GM12878 (cell line): ENCODE measurements at regions not wholly inside any gene's neighbourhood (a gene's known extent, or its start where the extent isn't known, plus 50 kb on each side); places are given as distances from the start of the nearest gene placed in this dataset.

ENCODE experiments used
- ATAC-seq: fragments of 200-7000 bp; cut with Tn5 transposase; 3 replicates; pipeline ENCODE4 v1.9.1; 2020; ENCODE audit warnings: mild to moderate bottlenecking, moderate library complexity
- BruUV-seq: library from RNA; stranded (reverse); fragments of 400-500 nt; replicated peaks from 2 replicates; lab custom pipeline; 2021; lab: Mats Ljungman, UMichigan
- CTCF ChIA-PET: fragments of 300-600 bp; sonication (Branson Sonifier 250); formaldehyde crosslinking; extraction: SDS; loops from one replicate; lab custom pipeline; 2021; ENCODE audit warnings: inconsistent platforms; lab: Yijun Ruan, JAX
- POLR2A ChIA-PET: fragments of 350-600 bp; formaldehyde crosslinking; extraction: SDS; loops from one replicate; lab custom pipeline; 2021; ENCODE audit warnings: inconsistent platforms; lab: Charles Lee
- RAD21 ChIA-PET: fragments of 300-600 bp; sonication (Branson Sonifier 250); formaldehyde crosslinking; loops from one replicate; lab custom pipeline; 2023; ENCODE audit warnings: antibody characterized with exemption; ENCODE audit not compliant: unreplicated experiment; lab: Charles Lee
- SMC1A ChIA-PET: fragments of 300-600 bp; sonication (Branson Sonifier 250); formaldehyde crosslinking; loops from one replicate; lab custom pipeline; 2023; ENCODE audit not compliant: unreplicated experiment, uncharacterized antibody; lab: Charles Lee
- DNase-seq: peaks from one replicate; pipeline ENCODE4 v3.0.0-alpha.2; 2011; ENCODE audit warnings: low read depth, low spot score
- FAIRE-seq: peaks from 3 replicates; lab custom pipeline; 2011; peaks lifted over from hg19 to GRCh38; lab: Jason Lieb, UNC
- H2AFZ ChIP-seq: 2 replicates; pipeline ENCODE4 v1.6.0; 2011; ENCODE audit warnings: low read depth, low read length, control low read depth; ENCODE audit not compliant: control insufficient read depth
- H3K27ac ChIP-seq: 2 replicates; pipeline ENCODE4 v1.5.1; 2011; ENCODE audit warnings: control low read depth; ENCODE audit not compliant: control insufficient read depth, insufficient read depth
- H3K27me3 ChIP-seq, 2 experiments: replicated peaks in 1 of 2; 2 replicates each; pipeline versions ENCODE4 v1.6.0 to v1.6.1; 2011; ENCODE audit warnings: low read length in 1 of 2; ENCODE audit not compliant: control insufficient read depth in 2 of 2, insufficient read depth in 2 of 2
- H3K36me3 ChIP-seq, 2 experiments: 2 replicates each; pipeline ENCODE4 v1.5.1; 2011; ENCODE audit warnings: low read length in 1 of 2; ENCODE audit not compliant: control insufficient read depth in 2 of 2, insufficient read depth in 2 of 2
- H3K4me1 ChIP-seq: 2 replicates; pipeline ENCODE4 v1.6.1; 2011; ENCODE audit warnings: mild to moderate bottlenecking, low read length, moderate library complexity, mixed read lengths; ENCODE audit not compliant: control insufficient read depth, insufficient read depth
- H3K4me2 ChIP-seq: 2 replicates; pipeline ENCODE4 v1.6.0; 2011; ENCODE audit warnings: control low read depth; ENCODE audit not compliant: control insufficient read depth, insufficient read depth
- H3K4me3 ChIP-seq: fragments of 200-600 bp; sonication (generic); 2 replicates; pipeline ENCODE4 v1.5.1; 2016
- H3K79me2 ChIP-seq: 2 replicates; pipeline ENCODE4 v1.6.0; 2011; ENCODE audit warnings: low read length; ENCODE audit not compliant: control insufficient read depth, insufficient read depth
- H3K9ac ChIP-seq: 2 replicates; pipeline ENCODE4 v1.8.0; 2011; ENCODE audit warnings: low read length, control low read depth, mixed read lengths; ENCODE audit not compliant: control insufficient read depth, insufficient read depth
- H3K9me3 ChIP-seq: replicated peaks from 3 replicates; pipeline ENCODE4 v1.5.1; 2011; ENCODE audit warnings: mild to moderate bottlenecking, low read length; ENCODE audit not compliant: control insufficient read depth, insufficient read depth
- H4K20me1 ChIP-seq: 2 replicates; pipeline ENCODE4 v1.6.0; 2011; ENCODE audit not compliant: control insufficient read depth, insufficient read depth
- EZH2 ChIP-seq: IDR thresholded peaks from 2 replicates; pipeline ENCODE4 v1.6.1; 2012; ENCODE audit warnings: low read depth, mild to moderate bottlenecking, control low read depth, inconsistent platforms, low read length, borderline replicate concordance; ENCODE audit not compliant: control insufficient read depth
- IKZF2 ChIP-seq, 2 experiments: fragments of 450-650 bp; IDR thresholded peaks; 2 replicates each; pipeline ENCODE4 v1.6.1; 2017; ENCODE audit warnings: mild to moderate bottlenecking in 2 of 2, moderate library complexity in 2 of 2
- KLF5 ChIP-seq: fragments of 450-650 bp; IDR thresholded peaks from 2 replicates; pipeline ENCODE4 v1.6.1; 2014; ENCODE audit warnings: mild to moderate bottlenecking; ENCODE audit not compliant: partially characterized antibody
- MYC ChIP-seq: IDR thresholded peaks from 2 replicates; pipeline ENCODE4 v1.6.1; 2011; ENCODE audit warnings: mild to moderate bottlenecking, low read length, moderate library complexity, inconsistent platforms; ENCODE audit not compliant: insufficient read depth, insufficient replicate concordance, insufficient read length, severe bottlenecking
- POLR2A ChIP-seq: IDR thresholded peaks from 2 replicates; pipeline ENCODE4 v1.6.1; 2011; ENCODE audit warnings: low read depth, mild to moderate bottlenecking, low read length
- TBL1XR1 ChIP-seq: IDR thresholded peaks from 2 replicates; pipeline ENCODE4 v1.6.1; 2012; ENCODE audit warnings: low read depth, low read length, improper control_type of control experiment
- TCF12 ChIP-seq: IDR thresholded peaks from 2 replicates; pipeline ENCODE4 v1.6.1; 2011; ENCODE audit warnings: low read depth, mild to moderate bottlenecking, low read length
- WGBS: methylation state at CpG from one replicate; pipeline ENCODE4 v1.1.6; 2016; ENCODE audit warnings: low lambda C conversion rate; ENCODE audit not compliant: insufficient replicate concordance, insufficient coverage; ENCODE audit errors: missing lambda C conversion rate; 5-methylcytosine and 5-hydroxymethylcytosine counted together
- in situ Hi-C: fragments of 300-500 bp; cut with MboI; formaldehyde crosslinking; loops from 9 replicates; pipeline ENCODE4 v1.14.3; 2018; ENCODE audit warnings: mixed read lengths
- intact Hi-C: fragments of 100-400 bp; cut with micrococcal nuclease; formaldehyde crosslinking; loops from one replicate; pipeline ENCODE4 v1.14.2; 2022; ENCODE audit not compliant: unreplicated experiment
- TF ChIP-seq, protein P1 (sequence below): fragments of 450-650 bp; formaldehyde crosslinking; IDR thresholded peaks from 2 replicates; pipeline ENCODE4 v1.4.0; 2020; ENCODE audit warnings: mild to moderate bottlenecking, moderate library complexity
- TF ChIP-seq, protein P2 (sequence below): fragments of 450-650 bp; IDR thresholded peaks from 2 replicates; pipeline ENCODE4 v1.6.1; 2017; ENCODE audit warnings: borderline replicate concordance
- TF ChIP-seq, protein P3 (sequence below): fragments of 450-650 bp; IDR thresholded peaks from 2 replicates; pipeline ENCODE4 v1.6.1; 2017; ENCODE audit warnings: mild to moderate bottlenecking, moderate library complexity
- TF ChIP-seq, protein P4 (sequence below): IDR thresholded peaks from 2 replicates; pipeline ENCODE4 v1.6.1; 2012; ENCODE audit warnings: mild to moderate bottlenecking, low read depth, low read length

DNA sequence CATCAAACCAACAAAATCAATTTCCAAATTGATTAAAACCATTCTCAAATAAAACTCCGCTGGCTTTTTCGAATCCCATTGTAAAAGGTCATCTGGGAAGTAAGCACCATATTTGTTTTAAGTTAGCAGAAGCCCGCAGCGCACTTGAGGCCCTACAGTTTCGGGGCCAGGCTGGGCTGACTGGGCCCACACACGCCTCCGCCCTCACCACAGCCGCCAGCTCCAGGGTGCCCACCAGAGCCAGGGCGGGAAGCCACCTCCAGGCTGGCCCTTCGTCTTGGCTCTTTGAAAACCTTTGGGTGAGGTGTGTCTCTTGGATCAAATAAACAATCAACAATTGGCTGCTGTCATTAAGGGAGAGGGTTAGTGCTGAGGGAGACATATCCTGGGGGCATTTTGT, 133.3 kb downstream of the SOX1 start (continued):
- TF ChIP-seq IKZF2 (IDR thresholded peaks at IDR 0.05), result no peak
- TF ChIP-seq, protein P1, sequence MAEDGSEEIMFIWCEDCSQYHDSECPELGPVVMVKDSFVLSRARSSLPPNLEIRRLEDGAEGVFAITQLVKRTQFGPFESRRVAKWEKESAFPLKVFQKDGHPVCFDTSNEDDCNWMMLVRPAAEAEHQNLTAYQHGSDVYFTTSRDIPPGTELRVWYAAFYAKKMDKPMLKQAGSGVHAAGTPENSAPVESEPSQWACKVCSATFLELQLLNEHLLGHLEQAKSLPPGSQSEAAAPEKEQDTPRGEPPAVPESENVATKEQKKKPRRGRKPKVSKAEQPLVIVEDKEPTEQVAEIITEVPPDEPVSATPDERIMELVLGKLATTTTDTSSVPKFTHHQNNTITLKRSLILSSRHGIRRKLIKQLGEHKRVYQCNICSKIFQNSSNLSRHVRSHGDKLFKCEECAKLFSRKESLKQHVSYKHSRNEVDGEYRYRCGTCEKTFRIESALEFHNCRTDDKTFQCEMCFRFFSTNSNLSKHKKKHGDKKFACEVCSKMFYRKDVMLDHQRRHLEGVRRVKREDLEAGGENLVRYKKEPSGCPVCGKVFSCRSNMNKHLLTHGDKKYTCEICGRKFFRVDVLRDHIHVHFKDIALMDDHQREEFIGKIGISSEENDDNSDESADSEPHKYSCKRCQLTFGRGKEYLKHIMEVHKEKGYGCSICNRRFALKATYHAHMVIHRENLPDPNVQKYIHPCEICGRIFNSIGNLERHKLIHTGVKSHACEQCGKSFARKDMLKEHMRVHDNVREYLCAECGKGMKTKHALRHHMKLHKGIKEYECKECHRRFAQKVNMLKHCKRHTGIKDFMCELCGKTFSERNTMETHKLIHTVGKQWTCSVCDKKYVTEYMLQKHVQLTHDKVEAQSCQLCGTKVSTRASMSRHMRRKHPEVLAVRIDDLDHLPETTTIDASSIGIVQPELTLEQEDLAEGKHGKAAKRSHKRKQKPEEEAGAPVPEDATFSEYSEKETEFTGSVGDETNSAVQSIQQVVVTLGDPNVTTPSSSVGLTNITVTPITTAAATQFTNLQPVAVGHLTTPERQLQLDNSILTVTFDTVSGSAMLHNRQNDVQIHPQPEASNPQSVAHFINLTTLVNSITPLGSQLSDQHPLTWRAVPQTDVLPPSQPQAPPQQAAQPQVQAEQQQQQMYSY (CRISPR knock-in tag), result no peak
- no peak for TF ChIP-seq KLF5
- no peak for TF ChIP-seq TBL1XR1
- TF ChIP-seq POLR2A, result no peak
- no peak for TF ChIP-seq EZH2

DNA sequence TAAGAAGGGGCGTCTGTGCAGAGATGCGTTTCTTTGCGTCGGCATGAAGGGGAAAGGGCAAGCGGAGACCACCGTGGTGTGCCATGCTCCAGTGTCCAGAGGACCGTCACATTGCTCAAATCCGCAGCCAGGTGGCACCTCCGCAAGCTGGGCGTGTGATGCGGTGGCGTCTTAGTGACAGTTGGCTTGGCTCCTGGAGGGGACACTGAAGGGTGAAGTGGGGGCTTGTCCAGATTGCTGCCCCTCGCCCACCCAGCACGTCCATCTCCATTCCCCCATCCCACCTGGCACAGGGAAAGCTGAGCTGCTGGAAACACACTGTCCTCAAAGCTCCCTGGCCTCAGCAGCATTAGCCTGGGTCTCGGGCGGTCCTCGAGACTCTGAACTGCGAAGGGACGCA, 135.3 kb downstream of the SOX1 start:
- 40% methylated on average over 17 of the region's 19 CpGs for WGBS
- ATAC-seq (no peak), FAIRE-seq (no peak), DNase-seq (no peak)
- Histone ChIP-seq H4K20me1 (no peaks in the 10 kb centered on the region), H3K4me1 (no peaks in the 10 kb centered on the region), H3K36me3 (no peaks in the 10 kb centered on the region), H3K9me3 (no peaks in the 10 kb centered on the region; the same call in 2 of the 3 replicates), H3K4me3 (no peak overlapping the region), H3K27me3 (no peaks in the 10 kb centered on the region), H3K9ac (no peak overlapping the region), H3K27ac (no peak overlapping the region), H3K79me2 (no peaks in the 10 kb centered on the region), H2AFZ (no peak overlapping the region), H3K4me2 (no peak overlapping the region)
- SMC1A ChIA-PET, result no interaction called here
- intact Hi-C loops (no loop called here), in situ Hi-C loops (no loop called here)
- CTCF ChIA-PET, result no interaction called here
- POLR2A ChIA-PET, result no interaction called here
- BruUV-seq, result no TSS peak
- RAD21 ChIA-PET, result no interaction called here
- TF ChIP-seq MYC (no peak), TCF12 (no peak)
- TF ChIP-seq, protein P2, sequence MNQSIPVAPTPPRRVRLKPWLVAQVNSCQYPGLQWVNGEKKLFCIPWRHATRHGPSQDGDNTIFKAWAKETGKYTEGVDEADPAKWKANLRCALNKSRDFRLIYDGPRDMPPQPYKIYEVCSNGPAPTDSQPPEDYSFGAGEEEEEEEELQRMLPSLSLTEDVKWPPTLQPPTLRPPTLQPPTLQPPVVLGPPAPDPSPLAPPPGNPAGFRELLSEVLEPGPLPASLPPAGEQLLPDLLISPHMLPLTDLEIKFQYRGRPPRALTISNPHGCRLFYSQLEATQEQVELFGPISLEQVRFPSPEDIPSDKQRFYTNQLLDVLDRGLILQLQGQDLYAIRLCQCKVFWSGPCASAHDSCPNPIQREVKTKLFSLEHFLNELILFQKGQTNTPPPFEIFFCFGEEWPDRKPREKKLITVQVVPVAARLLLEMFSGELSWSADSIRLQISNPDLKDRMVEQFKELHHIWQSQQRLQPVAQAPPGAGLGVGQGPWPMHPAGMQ, result no peak
- TF ChIP-seq, protein P3, sequence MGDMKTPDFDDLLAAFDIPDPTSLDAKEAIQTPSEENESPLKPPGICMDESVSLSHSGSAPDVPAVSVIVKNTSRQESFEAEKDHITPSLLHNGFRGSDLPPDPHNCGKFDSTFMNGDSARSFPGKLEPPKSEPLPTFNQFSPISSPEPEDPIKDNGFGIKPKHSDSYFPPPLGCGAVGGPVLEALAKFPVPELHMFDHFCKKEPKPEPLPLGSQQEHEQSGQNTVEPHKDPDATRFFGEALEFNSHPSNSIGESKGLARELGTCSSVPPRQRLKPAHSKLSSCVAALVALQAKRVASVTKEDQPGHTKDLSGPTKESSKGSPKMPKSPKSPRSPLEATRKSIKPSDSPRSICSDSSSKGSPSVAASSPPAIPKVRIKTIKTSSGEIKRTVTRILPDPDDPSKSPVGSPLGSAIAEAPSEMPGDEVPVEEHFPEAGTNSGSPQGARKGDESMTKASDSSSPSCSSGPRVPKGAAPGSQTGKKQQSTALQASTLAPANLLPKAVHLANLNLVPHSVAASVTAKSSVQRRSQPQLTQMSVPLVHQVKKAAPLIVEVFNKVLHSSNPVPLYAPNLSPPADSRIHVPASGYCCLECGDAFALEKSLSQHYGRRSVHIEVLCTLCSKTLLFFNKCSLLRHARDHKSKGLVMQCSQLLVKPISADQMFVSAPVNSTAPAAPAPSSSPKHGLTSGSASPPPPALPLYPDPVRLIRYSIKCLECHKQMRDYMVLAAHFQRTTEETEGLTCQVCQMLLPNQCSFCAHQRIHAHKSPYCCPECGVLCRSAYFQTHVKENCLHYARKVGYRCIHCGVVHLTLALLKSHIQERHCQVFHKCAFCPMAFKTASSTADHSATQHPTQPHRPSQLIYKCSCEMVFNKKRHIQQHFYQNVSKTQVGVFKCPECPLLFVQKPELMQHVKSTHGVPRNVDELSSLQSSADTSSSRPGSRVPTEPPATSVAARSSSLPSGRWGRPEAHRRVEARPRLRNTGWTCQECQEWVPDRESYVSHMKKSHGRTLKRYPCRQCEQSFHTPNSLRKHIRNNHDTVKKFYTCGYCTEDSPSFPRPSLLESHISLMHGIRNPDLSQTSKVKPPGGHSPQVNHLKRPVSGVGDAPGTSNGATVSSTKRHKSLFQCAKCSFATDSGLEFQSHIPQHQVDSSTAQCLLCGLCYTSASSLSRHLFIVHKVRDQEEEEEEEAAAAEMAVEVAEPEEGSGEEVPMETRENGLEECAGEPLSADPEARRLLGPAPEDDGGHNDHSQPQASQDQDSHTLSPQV, result no peak
- TF ChIP-seq, protein P4, sequence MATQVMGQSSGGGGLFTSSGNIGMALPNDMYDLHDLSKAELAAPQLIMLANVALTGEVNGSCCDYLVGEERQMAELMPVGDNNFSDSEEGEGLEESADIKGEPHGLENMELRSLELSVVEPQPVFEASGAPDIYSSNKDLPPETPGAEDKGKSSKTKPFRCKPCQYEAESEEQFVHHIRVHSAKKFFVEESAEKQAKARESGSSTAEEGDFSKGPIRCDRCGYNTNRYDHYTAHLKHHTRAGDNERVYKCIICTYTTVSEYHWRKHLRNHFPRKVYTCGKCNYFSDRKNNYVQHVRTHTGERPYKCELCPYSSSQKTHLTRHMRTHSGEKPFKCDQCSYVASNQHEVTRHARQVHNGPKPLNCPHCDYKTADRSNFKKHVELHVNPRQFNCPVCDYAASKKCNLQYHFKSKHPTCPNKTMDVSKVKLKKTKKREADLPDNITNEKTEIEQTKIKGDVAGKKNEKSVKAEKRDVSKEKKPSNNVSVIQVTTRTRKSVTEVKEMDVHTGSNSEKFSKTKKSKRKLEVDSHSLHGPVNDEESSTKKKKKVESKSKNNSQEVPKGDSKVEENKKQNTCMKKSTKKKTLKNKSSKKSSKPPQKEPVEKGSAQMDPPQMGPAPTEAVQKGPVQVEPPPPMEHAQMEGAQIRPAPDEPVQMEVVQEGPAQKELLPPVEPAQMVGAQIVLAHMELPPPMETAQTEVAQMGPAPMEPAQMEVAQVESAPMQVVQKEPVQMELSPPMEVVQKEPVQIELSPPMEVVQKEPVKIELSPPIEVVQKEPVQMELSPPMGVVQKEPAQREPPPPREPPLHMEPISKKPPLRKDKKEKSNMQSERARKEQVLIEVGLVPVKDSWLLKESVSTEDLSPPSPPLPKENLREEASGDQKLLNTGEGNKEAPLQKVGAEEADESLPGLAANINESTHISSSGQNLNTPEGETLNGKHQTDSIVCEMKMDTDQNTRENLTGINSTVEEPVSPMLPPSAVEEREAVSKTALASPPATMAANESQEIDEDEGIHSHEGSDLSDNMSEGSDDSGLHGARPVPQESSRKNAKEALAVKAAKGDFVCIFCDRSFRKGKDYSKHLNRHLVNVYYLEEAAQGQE, result no peak
